ENCODE measurements at regions not wholly inside any gene's neighbourhood (a gene's known extent, or its start where the extent isn't known, plus 50 kb on each side); places are given as distances from the start of the nearest gene placed in this dataset.

DNA sequence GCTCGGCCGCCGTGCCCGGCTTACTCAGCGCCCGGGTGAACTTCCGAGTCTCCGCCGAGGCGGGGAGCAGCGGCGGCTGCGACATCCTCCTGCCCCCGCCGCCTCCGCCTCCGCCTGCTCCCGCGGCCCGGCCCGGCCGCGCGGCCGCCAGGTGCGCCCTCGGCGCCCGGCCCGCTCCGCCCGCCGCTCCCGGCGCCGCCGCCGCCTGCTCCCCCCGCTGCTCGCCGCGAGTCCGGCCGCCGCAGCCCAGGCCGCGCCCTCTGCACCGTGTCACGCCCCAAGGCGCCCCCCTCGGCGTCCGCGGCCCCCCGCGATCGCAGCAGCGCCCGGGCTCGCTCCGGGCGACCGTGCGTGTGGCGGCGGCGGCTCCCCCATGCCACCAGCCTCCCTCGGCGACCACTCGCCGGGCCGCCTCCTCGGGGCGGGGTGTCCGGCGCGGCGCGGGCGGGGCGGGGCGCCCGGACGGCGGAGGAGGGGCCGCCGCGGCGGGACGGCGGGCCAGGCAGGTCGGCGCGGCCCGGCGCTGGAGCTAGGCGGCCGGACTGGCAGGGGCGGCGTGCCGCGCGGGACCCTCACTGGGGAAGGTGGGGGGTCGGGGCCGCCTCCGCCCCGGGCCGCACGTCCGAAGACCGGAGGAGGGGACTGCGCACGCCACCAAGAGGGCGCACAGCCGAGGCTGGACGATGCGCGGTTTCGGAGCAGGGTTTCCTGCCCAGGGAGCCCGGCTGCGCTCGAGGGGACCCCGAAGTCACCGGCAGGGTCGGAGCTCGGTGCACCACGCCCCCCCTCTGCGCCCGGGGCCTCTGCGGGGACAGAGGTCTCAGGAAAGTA is 108.6 kb upstream of the DOCK9 start:
- no peaks in the 10 kb centered on the region; the same call in 1 of the 2 replicates for H3K36me3 ChIP-seq (ENCODE audit: insufficient read depth, low read length)
- H3K79me2 ChIP-seq (ENCODE audit: insufficient read depth, low read length) = peaks cover 4% of the 10 kb centered on the region
- ATAC-seq (ENCODE audit: insufficient read depth, low read depth) = peak; percentile 57
- no peaks in the 10 kb centered on the region for H3K27me3 ChIP-seq (ENCODE audit: insufficient read depth, low read length, poor library complexity)
- peak; percentile 70 for DNase-seq
- TF ChIP-seq, protein P1, sequence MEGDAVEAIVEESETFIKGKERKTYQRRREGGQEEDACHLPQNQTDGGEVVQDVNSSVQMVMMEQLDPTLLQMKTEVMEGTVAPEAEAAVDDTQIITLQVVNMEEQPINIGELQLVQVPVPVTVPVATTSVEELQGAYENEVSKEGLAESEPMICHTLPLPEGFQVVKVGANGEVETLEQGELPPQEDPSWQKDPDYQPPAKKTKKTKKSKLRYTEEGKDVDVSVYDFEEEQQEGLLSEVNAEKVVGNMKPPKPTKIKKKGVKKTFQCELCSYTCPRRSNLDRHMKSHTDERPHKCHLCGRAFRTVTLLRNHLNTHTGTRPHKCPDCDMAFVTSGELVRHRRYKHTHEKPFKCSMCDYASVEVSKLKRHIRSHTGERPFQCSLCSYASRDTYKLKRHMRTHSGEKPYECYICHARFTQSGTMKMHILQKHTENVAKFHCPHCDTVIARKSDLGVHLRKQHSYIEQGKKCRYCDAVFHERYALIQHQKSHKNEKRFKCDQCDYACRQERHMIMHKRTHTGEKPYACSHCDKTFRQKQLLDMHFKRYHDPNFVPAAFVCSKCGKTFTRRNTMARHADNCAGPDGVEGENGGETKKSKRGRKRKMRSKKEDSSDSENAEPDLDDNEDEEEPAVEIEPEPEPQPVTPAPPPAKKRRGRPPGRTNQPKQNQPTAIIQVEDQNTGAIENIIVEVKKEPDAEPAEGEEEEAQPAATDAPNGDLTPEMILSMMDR (IDR thresholded peaks at IDR 0.05; ENCODE audit: borderline replicate concordance, extremely low read depth, low read length, poor library complexity, severe bottlenecking) = peak; percentile 30
- TF ChIP-seq EZH2 (IDR thresholded peaks at IDR 0.05; ENCODE audit: borderline replicate concordance, low read depth, low read length, severe bottlenecking) = no peak
- peak overlapping the region; percentile 97 for H2AFZ ChIP-seq (ENCODE audit: low read depth, low read length)
- H4K20me1 ChIP-seq (ENCODE audit: insufficient read depth, low read length) = no peaks in the 10 kb centered on the region
- H3K4me3 ChIP-seq (ENCODE audit: low read depth in 1 of 2, low read length in 2 of 2) = peak overlapping the region; percentile 48 to 76
- H3K4me1 ChIP-seq (ENCODE audit: insufficient read depth, low read length) = peaks cover 42% of the 10 kb centered on the region
- peak overlapping the region; percentile 87 for H3K27ac ChIP-seq (ENCODE audit: low read length)
- H3K9ac ChIP-seq (ENCODE audit: low read depth, low read length) = peak overlapping the region; percentile 91
- H3K9me3 ChIP-seq (ENCODE audit: insufficient read depth, low read length, severe bottlenecking) = no peaks in the 10 kb centered on the region
- peak overlapping the region; percentile 80 for H3K4me2 ChIP-seq (ENCODE audit: insufficient read depth, low read length)

DNA sequence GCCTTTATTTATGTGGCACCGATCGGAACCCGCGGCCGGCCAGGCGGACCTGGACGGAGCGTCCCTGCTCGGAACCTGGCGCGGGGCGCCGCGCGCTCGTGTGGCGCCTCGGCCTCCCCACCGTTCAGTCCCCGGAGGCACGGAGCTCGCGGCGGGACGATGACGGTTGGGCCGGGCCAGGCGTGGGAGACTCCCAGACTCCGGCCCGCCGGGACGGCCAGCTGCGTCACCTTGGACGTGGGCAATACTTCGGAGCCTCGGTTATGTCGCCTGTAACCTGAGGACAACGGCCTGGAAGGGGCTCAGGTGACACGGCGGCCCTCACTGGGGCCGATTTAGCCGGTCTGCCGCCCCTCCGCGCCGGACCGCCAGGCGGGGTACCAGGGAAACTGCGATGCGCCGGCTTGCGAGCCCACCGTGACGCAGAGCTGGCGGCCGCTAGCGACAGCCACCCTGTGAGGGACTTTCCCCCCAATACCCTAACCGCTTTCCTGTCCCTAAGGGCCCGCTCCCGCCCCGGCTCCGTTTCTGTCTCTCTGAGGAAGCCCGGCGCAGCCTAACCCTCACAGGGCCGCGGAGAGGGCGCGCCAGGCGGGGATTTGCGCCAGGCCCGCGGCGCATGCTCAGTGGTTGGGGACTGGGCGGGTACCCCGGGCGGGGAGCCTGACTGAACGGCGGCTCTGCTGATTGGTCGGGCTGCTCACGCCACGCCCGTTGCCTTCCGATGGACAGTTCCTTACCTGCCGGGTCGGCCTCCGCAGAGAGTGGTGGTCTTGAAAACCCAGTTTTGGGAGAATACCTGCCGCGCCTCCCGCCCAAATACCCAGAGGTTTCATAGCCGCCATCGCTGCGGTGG is 109.5 kb upstream of the DOCK9 start:
- H3K4me1 ChIP-seq (ENCODE audit: insufficient read depth, low read length) = peaks cover 42% of the 10 kb centered on the region
- peak overlapping the region; percentile 48 to 76 for H3K4me3 ChIP-seq (ENCODE audit: low read depth in 1 of 2, low read length in 2 of 2)
- H3K9me3 ChIP-seq (ENCODE audit: insufficient read depth, low read length, severe bottlenecking) = no peaks in the 10 kb centered on the region
- no peaks in the 10 kb centered on the region; the same call in 1 of the 2 replicates for H3K36me3 ChIP-seq (ENCODE audit: insufficient read depth, low read length)
- H3K9ac ChIP-seq (ENCODE audit: low read depth, low read length) = peak overlapping the region; percentile 91
- H3K79me2 ChIP-seq (ENCODE audit: insufficient read depth, low read length) = peaks cover 4% of the 10 kb centered on the region
- H3K27ac ChIP-seq (ENCODE audit: low read length) = peak overlapping the region; percentile 87
- TF ChIP-seq, protein P1 (IDR thresholded peaks at IDR 0.05; ENCODE audit: borderline replicate concordance, extremely low read depth, low read length, poor library complexity, severe bottlenecking) = peak; percentile 37
- no peak for TF ChIP-seq EZH2 (IDR thresholded peaks at IDR 0.05; ENCODE audit: borderline replicate concordance, low read depth, low read length, severe bottlenecking)
- ATAC-seq (ENCODE audit: insufficient read depth, low read depth) (peak; percentile 89), DNase-seq (peak; percentile 93)
- H3K4me2 ChIP-seq (ENCODE audit: insufficient read depth, low read length) = peak overlapping the region; percentile 80
- no peaks in the 10 kb centered on the region for H4K20me1 ChIP-seq (ENCODE audit: insufficient read depth, low read length)
- peak overlapping the region; percentile 97 for H2AFZ ChIP-seq (ENCODE audit: low read depth, low read length)
- no peaks in the 10 kb centered on the region for H3K27me3 ChIP-seq (ENCODE audit: insufficient read depth, low read length, poor library complexity)

DNA sequence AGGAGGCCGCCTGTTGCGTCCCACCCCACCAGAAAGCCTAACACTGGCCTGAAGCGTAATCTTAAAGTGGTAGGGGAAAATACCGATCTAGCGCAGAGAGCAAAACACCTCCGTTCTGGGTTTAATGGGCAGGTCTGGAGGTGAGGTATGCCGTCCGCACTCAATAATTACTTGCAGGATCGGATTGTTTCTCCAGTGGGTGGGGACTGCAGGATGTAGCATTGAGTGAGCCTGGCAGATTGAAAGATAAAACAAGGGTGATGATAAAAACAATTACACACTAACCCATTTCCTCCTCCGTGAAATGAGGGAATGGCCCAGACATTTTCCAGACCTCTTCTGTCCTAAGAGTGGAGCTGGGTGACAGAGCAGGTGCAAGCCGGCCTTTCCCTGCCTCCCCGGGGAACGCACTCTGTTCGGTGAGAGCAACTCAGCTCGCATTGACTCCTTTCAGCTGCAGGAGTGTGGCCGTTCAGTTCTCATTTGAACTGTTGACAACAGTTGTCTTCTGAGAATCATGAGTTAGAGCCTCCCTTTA is 110.2 kb upstream of the DOCK9 start:
- Histone ChIP-seq H3K36me3 (ENCODE audit: insufficient read depth, low read length) (no peaks in the 10 kb centered on the region; the same call in 1 of the 2 replicates), H3K4me1 (ENCODE audit: insufficient read depth, low read length) (peaks cover 42% of the 10 kb centered on the region), H3K27ac (ENCODE audit: low read length) (peak overlapping the region; percentile 87), H3K9me3 (ENCODE audit: insufficient read depth, low read length, severe bottlenecking) (no peaks in the 10 kb centered on the region), H3K4me2 (ENCODE audit: insufficient read depth, low read length) (peak overlapping the region; percentile 80), H3K4me3 (ENCODE audit: low read depth in 1 of 2, low read length in 2 of 2) (peak overlapping the region; percentile 48 to 76), H2AFZ (ENCODE audit: low read depth, low read length) (peak overlapping the region; percentile 97), H3K27me3 (ENCODE audit: insufficient read depth, low read length, poor library complexity) (no peaks in the 10 kb centered on the region), H4K20me1 (ENCODE audit: insufficient read depth, low read length) (no peaks in the 10 kb centered on the region), H3K79me2 (ENCODE audit: insufficient read depth, low read length) (peaks cover 4% of the 10 kb centered on the region), H3K9ac (ENCODE audit: low read depth, low read length) (peak overlapping the region; percentile 91)
- no peak for TF ChIP-seq EZH2 (IDR thresholded peaks at IDR 0.05; ENCODE audit: borderline replicate concordance, low read depth, low read length, severe bottlenecking)
- TF ChIP-seq, protein P1 (IDR thresholded peaks at IDR 0.05; ENCODE audit: borderline replicate concordance, extremely low read depth, low read length, poor library complexity, severe bottlenecking) = no peak
- peak; percentile 38 for DNase-seq
- ATAC-seq (ENCODE audit: insufficient read depth, low read depth) = peak; percentile 55
